OCI-LY7 (cell line): ENCODE measurements at regions not wholly inside any gene's neighbourhood (a gene's known extent, or its start where the extent isn't known, plus 50 kb on each side); places are given as distances from the start of the nearest gene placed in this dataset.
"Not testable (repeated sequence)": the region's sequence is repeated elsewhere in the genome, so short reads cannot be mapped to it uniquely, and the experiment has no call there.

Experiments
- BruUV-seq: library from RNA; stranded (reverse); fragments of 400-500 nt; replicated peaks from 2 replicates; lab custom pipeline; 2021; lab: Mats Ljungman, UMichigan
- CTCF ChIA-PET: fragments of 300-600 bp; sonication (Branson Sonifier 250); formaldehyde crosslinking; loops from one replicate; lab custom pipeline; 2022; ENCODE audit warnings: antibody characterized with exemption; ENCODE audit not compliant: unreplicated experiment; lab: Charles Lee
- POLR2A ChIA-PET: fragments of 300-600 bp; sonication (Branson Sonifier 250); formaldehyde crosslinking; loops from one replicate; lab custom pipeline; 2022; ENCODE audit warnings: antibody characterized with exemption; lab: Charles Lee
- DNase-seq: peaks from one replicate; pipeline ENCODE4 v3.0.0-alpha.2; 2015; ENCODE audit warnings: low spot score
- H2AFZ ChIP-seq: fragments of 200-600 bp; sonication (generic), shearing (Covaris generic); 2 replicates; pipeline ENCODE4 v1.6.1; 2014; ENCODE audit warnings: mild to moderate bottlenecking, antibody characterized with exemption, low read length, moderate library complexity
- H3K27ac ChIP-seq: fragments of 200-600 bp; sonication (generic); 2 replicates; pipeline ENCODE4 v1.5.1; 2014; ENCODE audit warnings: mixed run types, low read depth, mild to moderate bottlenecking, moderate library complexity, low read length, inconsistent platforms; ENCODE audit not compliant: poor library complexity, severe bottlenecking
- H3K36me3 ChIP-seq: fragments of 200-600 bp; sonication (generic); 2 replicates; pipeline ENCODE4 v1.6.1; 2014; ENCODE audit warnings: mild to moderate bottlenecking, antibody characterized with exemption, low read length, moderate library complexity, mixed read lengths; ENCODE audit not compliant: insufficient read depth
- H3K4me1 ChIP-seq: fragments of 200-600 bp; sonication (generic); 2 replicates; pipeline ENCODE4 v1.5.1; 2014; ENCODE audit warnings: mild to moderate bottlenecking, low read length; ENCODE audit not compliant: insufficient read depth, poor library complexity, severe bottlenecking
- H3K4me2 ChIP-seq: fragments of 200-600 bp; sonication (generic); 2 replicates; pipeline ENCODE4 v1.6.1; 2014; ENCODE audit warnings: mild to moderate bottlenecking, low read length
- H3K4me3 ChIP-seq: fragments of 200-600 bp; sonication (generic); 2 replicates; pipeline ENCODE4 v1.5.1; 2014; ENCODE audit warnings: mild to moderate bottlenecking, low read depth, low read length; ENCODE audit not compliant: poor library complexity, severe bottlenecking
- H3K79me2 ChIP-seq: fragments of 200-600 bp; sonication (generic); 2 replicates; pipeline ENCODE4 v1.6.1; 2016; ENCODE audit warnings: low read depth, mild to moderate bottlenecking, low read length, moderate library complexity, mixed read lengths; ENCODE audit not compliant: insufficient read depth
- H3K9me2 ChIP-seq: fragments of 200-600 bp; sonication (generic); 2 replicates; pipeline ENCODE4 v1.6.1; 2016; ENCODE audit warnings: mild to moderate bottlenecking, low read length, mixed read lengths; ENCODE audit not compliant: insufficient read depth
- H3K9me3 ChIP-seq: fragments of 200-600 bp; sonication (generic); 2 replicates; pipeline ENCODE4 v1.6.1; 2014; ENCODE audit warnings: mild to moderate bottlenecking, mixed run types, low read length, mixed read lengths
- H4K20me1 ChIP-seq: fragments of 200-600 bp; sonication (generic); 2 replicates; pipeline ENCODE4 v1.6.1; 2014; ENCODE audit warnings: mild to moderate bottlenecking, antibody characterized with exemption, low read length, moderate library complexity, mixed read lengths; ENCODE audit not compliant: insufficient read depth
- CTCF ChIP-seq: fragments of 200-600 bp; sonication (generic); conservative IDR thresholded peaks from 2 replicates; pipeline ENCODE4 v1.5.1; 2014; ENCODE audit warnings: mild to moderate bottlenecking, antibody characterized with exemption, low read length, moderate library complexity, mixed read lengths
- EZH2phosphoT487 ChIP-seq: fragments of 200-600 bp; sonication (generic); IDR thresholded peaks from 2 replicates; pipeline ENCODE4 v1.6.1; 2018; ENCODE audit warnings: low read depth, borderline replicate concordance, mild to moderate bottlenecking, mixed run types, antibody characterized with exemption, low read length, moderate library complexity, mixed read lengths
- intact Hi-C: fragments of 100-400 bp; cut with micrococcal nuclease; formaldehyde crosslinking; loops from one replicate; pipeline ENCODE4 v1.10.0; 2022; ENCODE audit not compliant: unreplicated experiment

GRCh38 chr16:63129411-63130125 lies 1093.3 kb upstream of the CDH8 start:
- TF ChIP-seq EZH2phosphoT487 (no peak), CTCF (no peak)

GRCh38 chr16:63119905-63120304 lies 1083.7 kb upstream of the CDH8 start:
- not testable (repeated sequence) for BruUV-seq

More at GRCh38 chr16:63129411-63130125, 1093.3 kb upstream of the CDH8 start:
- Histone ChIP-seq H3K9me2 (no peaks in the 10 kb centered on the region), H3K27ac (no peak overlapping the region), H2AFZ (no peak overlapping the region), H3K79me2 (no peaks in the 10 kb centered on the region), H3K4me1 (no peaks in the 10 kb centered on the region), H4K20me1 (no peaks in the 10 kb centered on the region), H3K9me3 (no peaks in the 10 kb centered on the region), H3K36me3 (no peaks in the 10 kb centered on the region), H3K4me2 (no peak overlapping the region), H3K4me3 (no peak overlapping the region)
- ChIA-PET POLR2A (no interaction called here), CTCF (no interaction called here)
- no peak for DNase-seq
- intact Hi-C loops: no loop called here
- no TSS peak for BruUV-seq

GRCh38 chr16:63100082-63100481 lies 1063.8 kb upstream of the CDH8 start:
- Histone ChIP-seq H3K9me2 (no peaks in the 10 kb centered on the region), H3K4me3 (no peak overlapping the region), H3K27ac (no peak overlapping the region), H3K4me1 (no peaks in the 10 kb centered on the region), H3K79me2 (no peaks in the 10 kb centered on the region), H3K9me3 (no peaks in the 10 kb centered on the region), H4K20me1 (no peaks in the 10 kb centered on the region), H3K36me3 (no peaks in the 10 kb centered on the region), H2AFZ (no peak overlapping the region), H3K4me2 (no peak overlapping the region)
- TF ChIP-seq EZH2phosphoT487 (no peak), CTCF (no peak)
- ChIA-PET CTCF (no interaction called here), POLR2A (no interaction called here)
- no peak for DNase-seq
- intact Hi-C loops: no loop called here
- no TSS peak for BruUV-seq

More at GRCh38 chr16:63119905-63120304, 1083.7 kb upstream of the CDH8 start:
- intact Hi-C loops, H4K20me1 ChIP-seq, CTCF ChIA-PET, H3K27ac ChIP-seq, H3K4me1 ChIP-seq, H3K79me2 ChIP-seq, H3K9me3 ChIP-seq, H2AFZ ChIP-seq, H3K4me3 ChIP-seq, H3K4me2 ChIP-seq, H3K36me3 ChIP-seq, POLR2A ChIA-PET, DNase-seq, H3K9me2 ChIP-seq: not testable (repeated sequence)
